Lower leg skin (tissue), 4 donors: ENCODE measurements at regions not wholly inside any gene's neighbourhood (a gene's known extent, or its start where the extent isn't known, plus 50 kb on each side); places are given as distances from the start of the nearest gene placed in this dataset.

Experiments
- DNase-seq, 2 donors: peaks; one replicate each; pipeline ENCODE4 v3.0.0-alpha.2; 2019; ENCODE audit warnings: low spot score in 2 of 2
- H3K4me3 ChIP-seq: fragments of 200-600 bp; sonication (generic); 2 replicates; pipeline ENCODE4 v1.5.1; 2017; ENCODE audit warnings: mild to moderate bottlenecking, low read depth; ENCODE audit not compliant: poor library complexity, severe bottlenecking
- CTCF ChIP-seq, 3 donors: fragments of 450-650 bp; IDR thresholded peaks; one replicate each; pipeline ENCODE4 v1.5.1; 2016; ENCODE audit warnings: antibody characterized with exemption in 3 of 3, mild to moderate bottlenecking in 3 of 3, moderate library complexity in 2 of 3
- POLR2A ChIP-seq, 2 donors: fragments of 450-650 bp; IDR thresholded peaks; one replicate each; pipeline ENCODE4 v1.6.1; 2016 to 2017; ENCODE audit warnings: antibody characterized with exemption in 2 of 2, mild to moderate bottlenecking in 1 of 2, moderate library complexity in 1 of 2
- WGBS, 2 donors: methylation state at CpG; one replicate each; pipeline ENCODE4 v1.1.5; 2018; 5-methylcytosine and 5-hydroxymethylcytosine counted together
- intact Hi-C: fragments of 100-400 bp; cut with DNase I; formaldehyde crosslinking; loops from one replicate; pipeline ENCODE4 v1.15.0; 2023; ENCODE audit warnings: low total_unique reads

DNA sequence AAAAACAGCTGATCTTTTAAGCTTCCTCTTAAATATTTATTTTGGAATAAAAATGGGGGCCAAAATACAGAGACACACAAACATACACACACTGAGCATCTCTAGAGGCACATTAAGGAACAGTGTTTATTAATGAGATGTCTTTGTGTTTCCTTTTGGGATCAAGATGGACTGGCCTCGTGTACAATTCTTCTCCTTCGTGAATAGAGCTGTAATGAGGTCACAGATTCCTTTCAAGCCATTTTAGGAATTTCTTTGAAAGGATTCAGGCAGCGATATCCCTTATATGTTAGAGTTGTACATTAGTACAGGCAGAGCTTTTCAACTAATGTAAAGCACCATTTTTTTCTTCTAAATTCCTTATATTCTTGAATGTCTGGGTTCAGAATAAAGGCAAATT, 295.7 kb downstream of the CHRM3 start:
- H3K4me3 ChIP-seq = no peak overlapping the region
- DNase-seq = no peak
- intact Hi-C loops = no loop called here
- TF ChIP-seq POLR2A (IDR thresholded peaks at IDR 0.05) (no peak), CTCF (IDR thresholded peaks at IDR 0.05) (no peak)
- 49 to 59% methylated on average over 3 of the region's 3 CpGs for WGBS, 2 donors

DNA sequence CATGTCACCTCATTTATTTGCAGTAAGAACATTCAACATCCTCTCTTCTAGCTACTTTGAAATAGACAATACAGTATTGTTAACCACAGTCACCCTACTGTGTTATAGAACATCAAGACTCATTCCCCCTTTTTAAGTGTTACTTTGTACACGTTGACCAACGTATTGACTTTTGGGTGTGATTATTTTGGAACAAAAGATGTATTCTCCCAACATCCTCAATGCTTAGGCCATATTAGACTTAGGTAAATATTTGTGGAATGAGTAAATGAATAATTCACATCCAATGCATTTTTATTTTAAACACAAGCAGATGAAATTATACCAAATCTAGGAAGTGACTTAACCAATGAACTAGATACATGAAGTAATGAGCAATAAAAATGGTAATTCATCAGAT, 296.6 kb downstream of the CHRM3 start:
- intact Hi-C loops = no loop called here
- WGBS, 2 donors = 68 to 80% methylated on average over 2 of the region's 2 CpGs
- H3K4me3 ChIP-seq = no peak overlapping the region
- no peak for DNase-seq
- TF ChIP-seq POLR2A (IDR thresholded peaks at IDR 0.05) = no peak
- no peak for TF ChIP-seq CTCF (IDR thresholded peaks at IDR 0.05)

DNA sequence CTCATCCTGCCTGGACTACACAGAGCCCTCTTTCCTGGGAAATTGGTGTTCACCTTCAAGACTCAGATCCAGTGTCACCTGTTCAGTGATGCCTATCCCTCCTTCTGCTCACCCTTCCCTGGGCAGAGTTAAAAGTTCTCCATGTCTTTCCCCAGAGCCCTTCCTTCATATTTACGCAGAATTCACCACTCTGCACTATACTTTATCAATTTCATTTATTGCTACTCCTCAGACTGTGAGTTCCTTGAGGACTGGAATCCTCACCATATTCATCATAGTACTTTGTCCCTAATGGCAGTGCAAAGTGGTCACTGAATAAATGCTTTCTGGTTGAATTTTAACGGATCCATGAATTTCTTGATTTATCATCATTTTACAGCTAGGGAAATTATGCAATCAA, 300.0 kb downstream of the CHRM3 start:
- intact Hi-C loops = no loop called here
- WGBS, 2 donors = 75 to 83% methylated on average over 2 of the region's 2 CpGs
- no peak overlapping the region for H3K4me3 ChIP-seq
- no peak for TF ChIP-seq POLR2A (IDR thresholded peaks at IDR 0.05)
- no peak for TF ChIP-seq CTCF (IDR thresholded peaks at IDR 0.05)
- no peak for DNase-seq

DNA sequence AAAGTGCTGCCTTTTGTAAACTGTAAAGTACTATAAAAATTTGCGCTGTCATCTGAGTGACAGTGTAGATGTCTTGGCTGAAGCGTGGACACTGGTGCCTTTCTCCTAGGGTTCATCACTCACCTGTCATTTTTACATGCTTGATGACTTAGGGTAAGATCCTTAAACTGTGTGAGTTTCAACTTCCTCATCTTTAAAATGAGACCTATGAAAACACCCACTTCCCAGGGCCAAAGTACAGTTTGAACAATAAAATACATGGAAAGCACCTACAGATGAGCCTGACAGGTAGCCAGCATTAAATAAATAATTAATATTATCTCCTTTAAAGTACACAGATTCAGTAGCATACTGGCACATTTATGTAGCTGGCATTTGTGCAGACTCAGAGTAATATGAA, 309.9 kb downstream of the CHRM3 start:
- no peak for DNase-seq
- 85 to 94% methylated on average over 2 of the region's 2 CpGs for WGBS, 2 donors
- TF ChIP-seq POLR2A (IDR thresholded peaks at IDR 0.05) (no peak), CTCF (IDR thresholded peaks at IDR 0.05) (no peak)
- intact Hi-C loops = no loop called here
- H3K4me3 ChIP-seq = no peak overlapping the region

DNA sequence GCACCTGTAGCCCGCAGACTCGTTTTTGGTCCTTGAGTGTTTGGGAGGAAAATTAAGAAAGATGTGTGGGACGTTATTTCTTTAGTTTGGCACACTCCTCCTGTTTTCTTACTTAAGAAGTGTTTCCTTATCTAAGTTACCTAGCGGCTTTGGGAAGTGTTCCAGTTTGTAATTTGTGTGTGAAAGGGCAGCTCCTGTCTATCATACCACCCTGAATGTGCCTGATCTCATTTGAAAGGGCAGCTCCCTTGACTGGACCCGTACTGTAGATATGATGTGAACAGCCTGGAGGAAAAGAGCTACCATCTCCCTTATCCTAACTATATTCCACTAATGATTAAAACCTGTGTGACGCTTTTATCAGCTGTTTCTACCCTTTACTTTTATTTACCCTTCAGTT, 314.3 kb downstream of the CHRM3 start:
- TF ChIP-seq POLR2A (IDR thresholded peaks at IDR 0.05) (no peak), CTCF (IDR thresholded peaks at IDR 0.05) (no peak)
- DNase-seq = no peak
- intact Hi-C loops = no loop called here
- no peak overlapping the region for H3K4me3 ChIP-seq
- WGBS, 2 donors = 64 to 78% methylated on average over 6 of the region's 6 CpGs

- no peak for TF ChIP-seq POLR2A (IDR thresholded peaks at IDR 0.05)
- TF ChIP-seq CTCF (IDR thresholded peaks at IDR 0.05) = no peak
- 78 to 83% methylated on average over 2 of the region's 2 CpGs for WGBS, 2 donors
- no peak for DNase-seq
- no peak overlapping the region for H3K4me3 ChIP-seq
- intact Hi-C loops = no loop called here
Observed at GRCh38 chr1:239703075-239703474, 316.7 kb downstream of the CHRM3 start.
